GM18508 (cell line): ENCODE measurements at regions not wholly inside any gene's neighbourhood (a gene's known extent, or its start where the extent isn't known, plus 50 kb on each side); places are given as distances from the start of the nearest gene placed in this dataset.

Source experiments
- ATAC-seq: cut with Tn5 transposase; IDR thresholded peaks from one replicate; pipeline ENCODE4 v1.9.1; 2021; ENCODE audit warnings: moderate number of reproducible peaks; ENCODE audit not compliant: insufficient read depth, unreplicated experiment

GRCh38 chr10:57968328-57969016 lies 299.2 kb downstream of the IPMK start:
- ATAC-seq: no peak

- no peak for ATAC-seq
Measured at GRCh38 chr10:57964351-57964750, 303.3 kb downstream of the IPMK start.

GRCh38 chr10:57963546-57963945 lies 304.1 kb downstream of the IPMK start:
- no peak for ATAC-seq

GRCh38 chr10:57962839-57963238 lies 304.9 kb downstream of the IPMK start:
- ATAC-seq: no peak

GRCh38 chr10:57961487-57961886 lies 306.2 kb downstream of the IPMK start:
- ATAC-seq: no peak

GRCh38 chr10:57960406-57960805 lies 307.3 kb downstream of the IPMK start:
- ATAC-seq: no peak

- ATAC-seq: no peak
Measured at GRCh38 chr10:57959318-57960006, 308.2 kb downstream of the IPMK start.

GRCh38 chr10:57955076-57955475 lies 312.6 kb downstream of the IPMK start:
- no peak for ATAC-seq

- ATAC-seq: no peak
Measured at GRCh38 chr10:57952741-57953140, 315.0 kb downstream of the IPMK start.

GRCh38 chr10:57950442-57950974 lies 317.2 kb downstream of the IPMK start:
- ATAC-seq: no peak

GRCh38 chr10:57948796-57949195 lies 318.9 kb downstream of the IPMK start:
- ATAC-seq: no peak

GRCh38 chr10:57946833-57947232 lies 320.9 kb downstream of the IPMK start:
- no peak for ATAC-seq

GRCh38 chr10:57943701-57944100 lies 324.0 kb downstream of the IPMK start:
- no peak for ATAC-seq

GRCh38 chr10:57925045-57925444 lies 342.6 kb downstream of the IPMK start:
- ATAC-seq: no peak

GRCh38 chr10:57921140-57921539 lies 346.6 kb downstream of the IPMK start:
- no peak for ATAC-seq

GRCh38 chr10:57919864-57920263 lies 347.8 kb downstream of the IPMK start:
- no peak for ATAC-seq

- ATAC-seq: no peak
Measured at GRCh38 chr10:57917019-57917418, 350.7 kb downstream of the IPMK start.

- ATAC-seq: no peak
Measured at GRCh38 chr10:57905861-57906260, 361.8 kb downstream of the IPMK start.

GRCh38 chr10:57905010-57905409 lies 362.7 kb downstream of the IPMK start:
- ATAC-seq: no peak

GRCh38 chr10:57898231-57898630 lies 369.5 kb downstream of the IPMK start:
- no peak for ATAC-seq

GRCh38 chr10:57897611-57898010 lies 370.1 kb downstream of the IPMK start:
- no peak for ATAC-seq

- no peak for ATAC-seq
Measured at GRCh38 chr10:57894361-57894760, 373.3 kb downstream of the IPMK start.
